SK-N-SH (cell line): ENCODE measurements at regions not wholly inside any gene's neighbourhood (a gene's known extent, or its start where the extent isn't known, plus 50 kb on each side); places are given as distances from the start of the nearest gene placed in this dataset.

Source experiments
- CTCF ChIA-PET: fragments of 300-600, 350-600 bp; formaldehyde crosslinking; extraction: SDS; loops from one replicate; lab custom pipeline; 2021; lab: Yijun Ruan, JAX
- POLR2A ChIA-PET: fragments of 350-600 bp; sonication (Branson Sonifier 250); formaldehyde crosslinking; extraction: SDS; loops from one replicate; lab custom pipeline; 2020; ENCODE audit warnings: antibody characterized with exemption, inconsistent platforms; lab: Yijun Ruan, JAX
- DNase-seq: peaks from one replicate; pipeline ENCODE4 v3.0.0; 2012
- H2AFZ ChIP-seq: fragments of 200-600 bp; sonication (generic); 2 replicates; pipeline ENCODE4 v1.8.1; 2016; ENCODE audit warnings: antibody characterized with exemption, mild to moderate bottlenecking, low read depth
- H3F3A ChIP-seq: fragments of 200-600 bp; sonication (generic); replicated peaks from 2 replicates; pipeline ENCODE3; 2016; ENCODE audit warnings: antibody characterized with exemption, mild to moderate bottlenecking; ENCODE audit not compliant: insufficient read depth
- H3K27ac ChIP-seq, 2 experiments: fragments of 200-500 bp in 1 of 2; fragments of 200-600 bp in 1 of 2; sonication (Bioruptor generic) in 1 of 2; sonication (generic), shearing (Covaris generic) in 1 of 2; 2 replicates each; pipeline versions ENCODE4 v1.5.1 to v1.6.1; 2014 to 2016; ENCODE audit warnings: low read depth in 2 of 2, inconsistent platforms in 1 of 2, low read length in 1 of 2, mild to moderate bottlenecking in 1 of 2, mixed read lengths in 1 of 2
- H3K27me3 ChIP-seq: fragments of 200-600 bp; sonication (generic), shearing (Covaris generic); 2 replicates; pipeline ENCODE4 v1.6.1; 2016; ENCODE audit warnings: mixed run types; ENCODE audit not compliant: insufficient read depth
- H3K36me3 ChIP-seq, 2 experiments: fragments of 200-500 bp in 1 of 2; fragments of 200-600 bp in 1 of 2; sonication (Bioruptor generic) in 1 of 2; sonication (generic) in 1 of 2; replicated peaks in 1 of 2; 2 replicates each; pipeline versions ENCODE3 to v1.5.1; 2014 to 2016; ENCODE audit warnings: low read length in 1 of 2, mild to moderate bottlenecking in 1 of 2; ENCODE audit not compliant: insufficient read depth in 2 of 2, control insufficient read depth in 1 of 2
- H3K4me1 ChIP-seq, 2 experiments: fragments of 200-500 bp in 1 of 2; fragments of 200-600 bp in 1 of 2; sonication (Bioruptor generic) in 1 of 2; sonication (generic), shearing (Covaris generic) in 1 of 2; 2 replicates each; pipeline versions ENCODE4 v1.5.1 to v1.6.1; 2014 to 2016; ENCODE audit warnings: low read depth in 1 of 2, low read length in 1 of 2, mixed run types in 1 of 2; ENCODE audit not compliant: insufficient read depth in 2 of 2, control insufficient read depth in 1 of 2
- H3K4me2 ChIP-seq: fragments of 200-600 bp; sonication (generic), shearing (Covaris generic); 2 replicates; pipeline ENCODE4 v1.6.1; 2017; ENCODE audit warnings: mixed run types
- H3K4me3 ChIP-seq, 2 experiments: fragments of 200-500 bp in 1 of 2; fragments of 200-600 bp in 1 of 2; sonication (Bioruptor generic) in 1 of 2; sonication (generic), shearing (Covaris generic) in 1 of 2; 2 replicates each; pipeline versions ENCODE4 v1.5.1 to v1.8.1; 2014 to 2016; ENCODE audit warnings: low read depth in 2 of 2, inconsistent platforms in 1 of 2, low read length in 1 of 2, mild to moderate bottlenecking in 1 of 2, mixed read lengths in 1 of 2, moderate library complexity in 1 of 2
- H3K79me2 ChIP-seq: fragments of 200-600 bp; sonication (generic); 2 replicates; pipeline ENCODE4 v1.8.1; 2017; ENCODE audit warnings: mild to moderate bottlenecking; ENCODE audit not compliant: insufficient read depth
- H3K9ac ChIP-seq: fragments of 200-600 bp; sonication (generic); 2 replicates; pipeline ENCODE4 v1.6.1; 2017; ENCODE audit warnings: mixed run types
- H3K9me2 ChIP-seq: fragments of 200-600 bp; sonication (generic); 2 replicates; pipeline ENCODE4 v1.6.1; 2017; ENCODE audit warnings: mixed run types
- H3K9me3 ChIP-seq: fragments of 200-600 bp; sonication (generic); 2 replicates; pipeline ENCODE4 v1.6.1; 2017; ENCODE audit warnings: mixed run types, mild to moderate bottlenecking, moderate library complexity
- H4K20me1 ChIP-seq: fragments of 200-600 bp; sonication (generic); 2 replicates; pipeline ENCODE4 v1.6.1; 2017; ENCODE audit warnings: mild to moderate bottlenecking, mixed run types; ENCODE audit not compliant: insufficient read depth
- FOSL2 ChIP-seq: IDR thresholded peaks from 2 replicates; pipeline ENCODE4 v1.4.0; 2012; ENCODE audit warnings: low read depth, mild to moderate bottlenecking, moderate library complexity, borderline replicate concordance
- FOXM1 ChIP-seq: IDR thresholded peaks from 2 replicates; pipeline ENCODE4 v1.4.0; 2012; ENCODE audit warnings: low read depth, mild to moderate bottlenecking
- GABPA ChIP-seq: IDR thresholded peaks from 2 replicates; pipeline ENCODE4 v1.4.0; 2012; ENCODE audit warnings: low read depth, mild to moderate bottlenecking
- GATA2 ChIP-seq: sonication (generic); formaldehyde crosslinking; IDR thresholded peaks from 2 replicates; pipeline ENCODE4 v1.5.0; 2020; ENCODE audit warnings: mild to moderate bottlenecking, missing genetic modification reagents
- JUND ChIP-seq: IDR thresholded peaks from 2 replicates; pipeline ENCODE4 v1.4.0; 2012
- MEF2A ChIP-seq: IDR thresholded peaks from 2 replicates; pipeline ENCODE4 v1.4.0; 2012; ENCODE audit warnings: low read depth, borderline replicate concordance
- NRF1 ChIP-seq: IDR thresholded peaks from 2 replicates; pipeline ENCODE4 v1.6.1; 2012; ENCODE audit warnings: low read depth, mild to moderate bottlenecking, low read length
- PBX3 ChIP-seq: IDR thresholded peaks from 2 replicates; pipeline ENCODE4; 2012
- REST ChIP-seq: IDR thresholded peaks from 2 replicates; pipeline ENCODE4 v1.6.1; 2012; ENCODE audit warnings: mild to moderate bottlenecking, low read depth, low read length, moderate library complexity
- RFX5 ChIP-seq: IDR thresholded peaks from 2 replicates; pipeline ENCODE4 v1.6.1; 2012; ENCODE audit warnings: mild to moderate bottlenecking, improper control_type of control experiment, low read length
- SIN3A ChIP-seq: IDR thresholded peaks from 2 replicates; pipeline ENCODE4 v1.6.1; 2012; ENCODE audit warnings: low read depth, mild to moderate bottlenecking, low read length, moderate library complexity, borderline replicate concordance
- TEAD4 ChIP-seq: IDR thresholded peaks from 2 replicates; pipeline ENCODE4 v1.4.0; 2012; ENCODE audit warnings: mild to moderate bottlenecking, borderline replicate concordance; ENCODE audit not compliant: insufficient read depth
- ZBTB33 ChIP-seq: IDR thresholded peaks from 2 replicates; pipeline ENCODE4 v1.4.0; 2012; ENCODE audit warnings: low read depth, borderline replicate concordance
- WGBS: methylation state at CpG from one replicate; pipeline ENCODE4 v1.1.6; 2017; ENCODE audit warnings: low lambda C conversion rate; 5-methylcytosine and 5-hydroxymethylcytosine counted together

- no peaks in the 10 kb centered on the region for H3K9me3 ChIP-seq
- H4K20me1 ChIP-seq, result no peaks in the 10 kb centered on the region
- POLR2A ChIA-PET, result no interaction called here
- no peak for DNase-seq
- WGBS, result 49% methylated on average over 12 of the region's 12 CpGs
- no peak for TF ChIP-seq RFX5
- no peak for TF ChIP-seq JUND
- TF ChIP-seq ZBTB33, result no peak
- no peak for TF ChIP-seq REST
- TF ChIP-seq MEF2A, result no peak
- no peak for TF ChIP-seq PBX3
- no peak for TF ChIP-seq FOXM1
- no peak for TF ChIP-seq NRF1
- no peak for TF ChIP-seq SIN3A
- TF ChIP-seq GATA2 (CRISPR knock-in tag), result no peak
- TF ChIP-seq GABPA, result no peak
- no peak for TF ChIP-seq FOSL2
- no peak for TF ChIP-seq TEAD4
- TF ChIP-seq, all 33 proteins: peak for 0
- no peak overlapping the region for H3K9ac ChIP-seq
- no peaks in the 10 kb centered on the region for H3K79me2 ChIP-seq
- no peaks in the 10 kb centered on the region for H3F3A ChIP-seq
- H3K4me2 ChIP-seq, result no peak overlapping the region
- CTCF ChIA-PET, result interaction anchor here (0.5 to 1.9 kb wide), 6 partner anchors 9 to 349 kb away, joined by 3 to 10 read pairs (median 4); no protein-coding TSS in a partner anchor
- no peaks in the 10 kb centered on the region for H3K27me3 ChIP-seq
- no peaks in the 10 kb centered on the region for H3K9me2 ChIP-seq
- H2AFZ ChIP-seq, result no peak overlapping the region
- H3K4me1 ChIP-seq, result no peaks in the 10 kb centered on the region
- no peak overlapping the region for H3K4me3 ChIP-seq
- no peak overlapping the region for H3K27ac ChIP-seq
- H3K36me3 ChIP-seq, result no peaks in the 10 kb centered on the region
Measured at GRCh38 chr11:71070490-71071453, 181.6 kb downstream of the SHANK2 start.
